Mucosa of rectum (tissue), 2 donors: ENCODE measurements at regions not wholly inside any gene's neighbourhood (a gene's known extent, or its start where the extent isn't known, plus 50 kb on each side); places are given as distances from the start of the nearest gene placed in this dataset.

Experiments used
- H3K27ac ChIP-seq, 2 donors: one replicate each; pipeline ENCODE4 v1.7.0; 2013; ENCODE audit warnings: inconsistent platforms in 2 of 2, low read depth in 2 of 2, low read length in 2 of 2
- H3K27me3 ChIP-seq, 2 donors: one replicate each; pipeline ENCODE4 v1.7.0; 2013; ENCODE audit warnings: low read length in 2 of 2; ENCODE audit not compliant: control insufficient read depth in 2 of 2, insufficient read depth in 2 of 2
- H3K36me3 ChIP-seq, 2 donors: one replicate each; pipeline ENCODE4 v1.7.0; 2013; ENCODE audit warnings: low read length in 2 of 2; ENCODE audit not compliant: control insufficient read depth in 2 of 2, insufficient read depth in 2 of 2
- H3K4me1 ChIP-seq, 2 donors: one replicate each; pipeline ENCODE4 v1.7.0; 2013; ENCODE audit warnings: low read length in 2 of 2, mild to moderate bottlenecking in 1 of 2; ENCODE audit not compliant: control insufficient read depth in 2 of 2, insufficient read depth in 2 of 2
- H3K4me3 ChIP-seq, 2 donors: one replicate each; pipeline ENCODE4 v1.7.0; 2013; ENCODE audit warnings: low read length in 2 of 2
- H3K9ac ChIP-seq, 2 donors: one replicate each; pipeline ENCODE4 v1.7.0; 2013; ENCODE audit warnings: low read length in 2 of 2, low read depth in 1 of 2, mild to moderate bottlenecking in 1 of 2
- H3K9me3 ChIP-seq, 2 donors: one replicate each; pipeline ENCODE4 v1.7.0; 2013; ENCODE audit warnings: low read length in 2 of 2; ENCODE audit not compliant: control insufficient read depth in 2 of 2
- donor health status: healthy.
- donor health status: Normal muscosa, but diverticular disease.

GRCh38 chr14:22485649-22486048 is 103.4 kb downstream of the DAD1 start:
- H3K4me3 ChIP-seq, result no peak overlapping the region
- no peaks in the 10 kb centered on the region for H3K9me3 ChIP-seq
- no peak overlapping the region for H3K9ac ChIP-seq
- peaks cover 0 to 2% of the 10 kb centered on the region in 2 donors for H3K27me3 ChIP-seq
- no peaks in the 10 kb centered on the region for H3K36me3 ChIP-seq
- H3K4me1 ChIP-seq, result peaks cover 0 to 5% of the 10 kb centered on the region in 2 donors
- H3K27ac ChIP-seq, result no peak overlapping the region

GRCh38 chr14:22485178-22485577 is 103.8 kb downstream of the DAD1 start:
- H3K9ac ChIP-seq, result no peak overlapping the region
- H3K4me3 ChIP-seq, result no peak overlapping the region
- H3K27ac ChIP-seq, result peak overlapping the region in 1 of 2 donors; percentile 18
- H3K27me3 ChIP-seq, result no peaks in the 10 kb centered on the region
- H3K36me3 ChIP-seq, result no peaks in the 10 kb centered on the region
- peaks cover 0 to 4% of the 10 kb centered on the region in 2 donors for H3K4me1 ChIP-seq
- H3K9me3 ChIP-seq, result no peaks in the 10 kb centered on the region

- H3K27me3 ChIP-seq, result no peaks in the 10 kb centered on the region
- H3K27ac ChIP-seq, result peak overlapping the region in 1 of 2 donors; percentile 29
- H3K4me3 ChIP-seq, result no peak overlapping the region
- H3K9ac ChIP-seq, result no peak overlapping the region
- peaks cover 0 to 4% of the 10 kb centered on the region in 2 donors for H3K4me1 ChIP-seq
- H3K36me3 ChIP-seq, result no peaks in the 10 kb centered on the region
- no peaks in the 10 kb centered on the region for H3K9me3 ChIP-seq
These were observed 104.4 kb downstream of the DAD1 start for GRCh38 chr14:22484632-22485031.

GRCh38 chr14:22483863-22484593 is 105.0 kb downstream of the DAD1 start:
- no peaks in the 10 kb centered on the region for H3K9me3 ChIP-seq
- no peak overlapping the region for H3K9ac ChIP-seq
- no peaks in the 10 kb centered on the region for H3K36me3 ChIP-seq
- peaks cover 0 to 4% of the 10 kb centered on the region in 2 donors for H3K4me1 ChIP-seq
- peak overlapping the region in 1 of 2 donors; percentile 29 for H3K27ac ChIP-seq
- H3K27me3 ChIP-seq, result no peaks in the 10 kb centered on the region
- no peak overlapping the region for H3K4me3 ChIP-seq

- H3K27ac ChIP-seq, result no peak overlapping the region
- H3K9ac ChIP-seq, result no peak overlapping the region
- no peaks in the 10 kb centered on the region for H3K27me3 ChIP-seq
- no peak overlapping the region for H3K4me3 ChIP-seq
- H3K36me3 ChIP-seq, result no peaks in the 10 kb centered on the region
- H3K4me1 ChIP-seq, result peaks cover 2 to 8% of the 10 kb centered on the region in 2 donors
- no peaks in the 10 kb centered on the region for H3K9me3 ChIP-seq
These were observed 106.1 kb downstream of the DAD1 start for GRCh38 chr14:22482782-22483553.

GRCh38 chr14:22482085-22482694 is 106.8 kb downstream of the DAD1 start:
- peaks cover 2 to 8% of the 10 kb centered on the region in 2 donors for H3K4me1 ChIP-seq
- H3K4me3 ChIP-seq, result peak overlapping the region in 1 of 2 donors; percentile 10
- no peaks in the 10 kb centered on the region for H3K9me3 ChIP-seq
- peak overlapping the region in 1 of 2 donors; percentile 56 for H3K27ac ChIP-seq
- peak overlapping the region in 1 of 2 donors; percentile 28 for H3K9ac ChIP-seq
- H3K27me3 ChIP-seq, result no peaks in the 10 kb centered on the region
- H3K36me3 ChIP-seq, result no peaks in the 10 kb centered on the region

DNA sequence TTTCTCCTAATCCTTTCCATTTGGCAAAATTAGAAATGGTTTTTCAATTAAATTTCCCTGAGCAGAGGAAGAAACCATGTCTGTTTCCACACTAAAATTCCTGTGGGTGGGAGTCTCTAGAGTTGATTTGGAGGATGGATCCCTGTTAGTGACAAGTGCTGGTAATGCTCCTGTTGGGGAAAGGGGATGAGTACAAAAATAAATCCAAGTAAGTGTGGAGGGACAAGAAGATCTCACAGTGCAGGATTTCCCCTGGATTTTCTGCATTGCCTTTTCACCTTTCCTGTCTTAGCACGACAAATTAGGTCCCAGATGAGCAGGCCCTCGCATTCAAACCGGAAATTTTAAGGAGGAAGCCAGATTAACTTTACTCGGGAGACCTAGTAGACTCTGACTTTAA is 107.5 kb downstream of the DAD1 start:
- H3K27me3 ChIP-seq, result no peaks in the 10 kb centered on the region
- no peaks in the 10 kb centered on the region for H3K36me3 ChIP-seq
- H3K9me3 ChIP-seq, result no peaks in the 10 kb centered on the region
- H3K9ac ChIP-seq, result no peak overlapping the region
- no peak overlapping the region for H3K4me3 ChIP-seq
- H3K4me1 ChIP-seq, result peaks cover 2 to 8% of the 10 kb centered on the region in 2 donors
- H3K27ac ChIP-seq, result peak overlapping the region in 1 of 2 donors; percentile 56

DNA sequence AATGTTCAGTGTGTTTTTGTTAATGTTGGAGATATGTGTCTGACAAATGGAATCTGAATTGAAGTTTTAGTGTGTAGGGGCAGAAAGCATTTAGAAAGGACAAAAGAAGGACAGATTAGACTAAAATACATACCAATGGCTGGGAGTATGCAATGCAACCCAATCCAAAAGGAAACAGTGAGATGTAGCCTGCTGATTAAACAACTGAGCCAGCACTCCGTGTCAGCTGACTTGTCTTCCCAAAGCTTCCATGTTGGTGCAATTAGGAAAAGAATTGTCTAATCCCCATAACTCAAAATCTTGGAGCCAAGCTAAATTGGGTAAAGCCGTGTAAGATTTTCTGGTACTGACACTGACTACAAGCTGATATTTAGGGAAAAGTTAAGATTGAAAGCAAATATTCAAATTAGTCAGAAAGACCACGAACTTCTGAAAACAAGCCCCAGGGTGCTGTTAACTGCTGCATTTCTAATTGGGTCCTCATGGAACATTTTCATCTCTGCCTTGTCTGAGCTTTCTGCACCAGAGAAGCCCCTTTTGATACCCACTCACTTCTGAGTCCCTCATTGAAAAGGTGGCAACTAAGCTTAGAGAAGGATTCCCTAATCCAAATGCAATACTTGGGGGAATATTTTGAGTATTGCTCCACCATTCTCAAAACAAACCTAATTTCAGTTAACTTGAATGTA is 109.1 kb downstream of the DAD1 start:
- Histone ChIP-seq H3K27ac (no peak overlapping the region), H3K4me1 (peaks cover 2 to 8% of the 10 kb centered on the region in 2 donors)

GRCh38 chr14:22479132-22479531 is 109.9 kb downstream of the DAD1 start:
- Histone ChIP-seq H3K36me3 (no peaks in the 10 kb centered on the region), H3K27me3 (no peaks in the 10 kb centered on the region), H3K4me3 (no peak overlapping the region), H3K27ac (peak overlapping the region in 1 of 2 donors; percentile 3), H3K4me1 (peaks cover 2 to 4% of the 10 kb centered on the region in 2 donors), H3K9ac (no peak overlapping the region), H3K9me3 (no peaks in the 10 kb centered on the region)

More for the DNA sequence above, 109.1 kb downstream of the DAD1 start:
- Histone ChIP-seq H3K4me3 (peak overlapping the region in 1 of 2 donors; percentile 2), H3K36me3 (no peaks in the 10 kb centered on the region), H3K9ac (no peak overlapping the region), H3K27me3 (no peaks in the 10 kb centered on the region), H3K9me3 (no peaks in the 10 kb centered on the region)
